GM19468 (cell line): ENCODE measurements at regions not wholly inside any gene's neighbourhood (a gene's known extent, or its start where the extent isn't known, plus 50 kb on each side); places are given as distances from the start of the nearest gene placed in this dataset.
"Not testable (repeated sequence)": the region's sequence is repeated elsewhere in the genome, so short reads cannot be mapped to it uniquely, and the experiment has no call there.

Experiments
- ATAC-seq: cut with Tn5 transposase; IDR thresholded peaks from one replicate; pipeline ENCODE4 v1.9.1; 2021; ENCODE audit warnings: mild to moderate bottlenecking, moderate library complexity, moderate number of reproducible peaks; ENCODE audit not compliant: unreplicated experiment; ENCODE audit errors: extremely low read depth

GRCh38 chr5:154593796-154594195, 115.8 kb upstream of the HAND1 start:
- no peak for ATAC-seq

- no peak for ATAC-seq
These were observed 115.0 kb upstream of the HAND1 start for GRCh38 chr5:154593071-154593470.

GRCh38 chr5:154590093-154590724, 112.2 kb upstream of the HAND1 start:
- ATAC-seq = no peak

- ATAC-seq = no peak
These were observed 111.5 kb upstream of the HAND1 start for GRCh38 chr5:154589511-154589910.

GRCh38 chr5:154588833-154589425, 110.9 kb upstream of the HAND1 start:
- not testable (repeated sequence) for ATAC-seq

- no peak for ATAC-seq
These were observed 110.2 kb upstream of the HAND1 start for GRCh38 chr5:154588091-154588774.

GRCh38 chr5:154587123-154588026, 109.3 kb upstream of the HAND1 start:
- no peak for ATAC-seq

- no peak for ATAC-seq
These were observed 105.7 kb upstream of the HAND1 start for GRCh38 chr5:154583671-154584177.

GRCh38 chr5:154580422-154580821, 102.4 kb upstream of the HAND1 start:
- ATAC-seq = no peak

GRCh38 chr5:154577416-154577815, 99.4 kb upstream of the HAND1 start:
- no peak for ATAC-seq

- no peak for ATAC-seq
These were observed 98.4 kb upstream of the HAND1 start for GRCh38 chr5:154576429-154576806.

GRCh38 chr5:154575546-154576428, 97.8 kb upstream of the HAND1 start:
- ATAC-seq = peak; percentile 87

- no peak for ATAC-seq
These were observed 95.0 kb upstream of the HAND1 start for GRCh38 chr5:154573011-154573410.

- no peak for ATAC-seq
These were observed 93.5 kb upstream of the HAND1 start for GRCh38 chr5:154571325-154572035.

GRCh38 chr5:154570572-154571324, 92.7 kb upstream of the HAND1 start:
- no peak for ATAC-seq

GRCh38 chr5:154568589-154568988, 90.6 kb upstream of the HAND1 start:
- no peak for ATAC-seq

- no peak for ATAC-seq
These were observed 89.1 kb upstream of the HAND1 start for GRCh38 chr5:154567155-154567554.

- ATAC-seq = no peak
These were observed 88.2 kb upstream of the HAND1 start for GRCh38 chr5:154566146-154566680.
